Spleen (tissue), 7 donors: ENCODE measurements at regions not wholly inside any gene's neighbourhood (a gene's known extent, or its start where the extent isn't known, plus 50 kb on each side); places are given as distances from the start of the nearest gene placed in this dataset.

ENCODE experiments used
- POLR2A ChIP-seq, 3 donors: fragments of 450-650 bp; IDR thresholded peaks; one replicate each; pipeline ENCODE4 v1.5.1; 2017; ENCODE audit warnings: antibody characterized with exemption in 3 of 3, mild to moderate bottlenecking in 1 of 3
- POLR2AphosphoS5 ChIP-seq, 3 donors: sonication (generic); formaldehyde crosslinking; IDR thresholded peaks; one replicate each; pipeline ENCODE4 v1.5.1; 2017; ENCODE audit warnings: antibody characterized with exemption in 3 of 3
- TF ChIP-seq, protein P1 (sequence below), 11 experiments: fragments of 200-600 bp in 7 of 11; fragments of 450-650 bp in 4 of 11; sonication (generic) in 4 of 11; IDR thresholded peaks in 8 of 11; conservative IDR thresholded peaks in 3 of 11; 1 replicate in 7 of 11; 2 replicates in 4 of 11; pipeline versions ENCODE4 v1.4.0 to v1.8.0; 2016 to 2021; ENCODE audit warnings: antibody characterized with exemption in 11 of 11, inconsistent platforms in 4 of 11, mild to moderate bottlenecking in 1 of 11
- donor health status: DM: no; HTN: no; CAD: no; lungs with moderate emphysema.
- donor health status: DM: no; HTN: no; CAD: no.
- donor health status: DM: no; HTN: no; CAD: no.

DNA sequence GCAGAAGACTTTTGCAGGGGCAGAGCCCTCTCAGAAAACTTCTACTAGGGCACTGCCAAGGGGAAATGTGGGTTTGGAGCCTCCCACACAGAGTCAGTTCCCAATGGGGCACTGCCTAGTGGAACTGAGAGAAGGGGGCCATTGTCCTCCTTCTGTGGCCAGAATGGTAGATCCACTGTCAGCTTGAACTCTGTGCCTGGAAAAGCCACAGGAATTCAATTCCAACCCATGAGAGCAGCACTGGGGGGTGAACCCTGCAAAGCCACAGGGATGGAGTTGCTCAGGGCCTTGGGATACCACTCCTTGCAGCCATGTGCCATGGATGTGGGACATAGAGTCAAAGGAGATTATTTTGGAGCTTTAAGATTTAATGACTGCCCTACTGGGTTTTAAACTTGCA is 262.2 kb upstream of the SEMA3C start:
- TF ChIP-seq, protein P1, sequence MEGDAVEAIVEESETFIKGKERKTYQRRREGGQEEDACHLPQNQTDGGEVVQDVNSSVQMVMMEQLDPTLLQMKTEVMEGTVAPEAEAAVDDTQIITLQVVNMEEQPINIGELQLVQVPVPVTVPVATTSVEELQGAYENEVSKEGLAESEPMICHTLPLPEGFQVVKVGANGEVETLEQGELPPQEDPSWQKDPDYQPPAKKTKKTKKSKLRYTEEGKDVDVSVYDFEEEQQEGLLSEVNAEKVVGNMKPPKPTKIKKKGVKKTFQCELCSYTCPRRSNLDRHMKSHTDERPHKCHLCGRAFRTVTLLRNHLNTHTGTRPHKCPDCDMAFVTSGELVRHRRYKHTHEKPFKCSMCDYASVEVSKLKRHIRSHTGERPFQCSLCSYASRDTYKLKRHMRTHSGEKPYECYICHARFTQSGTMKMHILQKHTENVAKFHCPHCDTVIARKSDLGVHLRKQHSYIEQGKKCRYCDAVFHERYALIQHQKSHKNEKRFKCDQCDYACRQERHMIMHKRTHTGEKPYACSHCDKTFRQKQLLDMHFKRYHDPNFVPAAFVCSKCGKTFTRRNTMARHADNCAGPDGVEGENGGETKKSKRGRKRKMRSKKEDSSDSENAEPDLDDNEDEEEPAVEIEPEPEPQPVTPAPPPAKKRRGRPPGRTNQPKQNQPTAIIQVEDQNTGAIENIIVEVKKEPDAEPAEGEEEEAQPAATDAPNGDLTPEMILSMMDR (IDR thresholded peaks at IDR 0.05 in 8 of 11, conservative IDR thresholded peaks at IDR 0.05 in 3 of 11): no peak
- TF ChIP-seq POLR2A (IDR thresholded peaks at IDR 0.05): no peak
- no peak for TF ChIP-seq POLR2AphosphoS5 (IDR thresholded peaks at IDR 0.05)
